IMR-90 (cell line): ENCODE measurements at regions not wholly inside any gene's neighbourhood (a gene's known extent, or its start where the extent isn't known, plus 50 kb on each side); places are given as distances from the start of the nearest gene placed in this dataset.

Experiments
- CTCF ChIP-seq: conservative IDR thresholded peaks from 2 replicates; pipeline ENCODE4 v1.5.1; 2012; ENCODE audit warnings: mild to moderate bottlenecking, low read depth, low read length, improper control_type of control experiment
- ELK1 ChIP-seq: fragments of 150-350 bp; IDR thresholded peaks from 2 replicates; pipeline ENCODE4 v1.6.1; 2016; ENCODE audit warnings: low read depth, mild to moderate bottlenecking, low read length, moderate library complexity, borderline replicate concordance
- MXI1 ChIP-seq: IDR thresholded peaks from 2 replicates; pipeline ENCODE4 v1.6.1; 2012; ENCODE audit warnings: low read depth, mild to moderate bottlenecking, low read length, moderate library complexity, borderline replicate concordance

- TF ChIP-seq MXI1 (no peak), CTCF (no peak), ELK1 (no peak)
Measured at GRCh38 chr2:8028436-8028835, 653.4 kb upstream of the ID2 start.
